ENCODE measurements at regions not wholly inside any gene's neighbourhood (a gene's known extent, or its start where the extent isn't known, plus 50 kb on each side); places are given as distances from the start of the nearest gene placed in this dataset.

GRCh38 chr6:164561656-164562055 lies 747.7 kb downstream of the C6orf118 start:
- no peak for FAIRE-seq

GRCh38 chr6:164554700-164555476 lies 754.5 kb downstream of the C6orf118 start:
- Mint-ChIP-seq H3K4me3 (ENCODE audit: unreplicated experiment) (no peak overlapping the region), H3K9me3 (ENCODE audit: unreplicated experiment) (no peaks in the 10 kb centered on the region), H3K36me3 (ENCODE audit: low read depth, unreplicated experiment) (no peaks in the 10 kb centered on the region), H3K4me1 (ENCODE audit: low read depth, unreplicated experiment) (peaks cover 4% of the 10 kb centered on the region), H3K27me3 (ENCODE audit: low read depth, unreplicated experiment) (no peaks in the 10 kb centered on the region), H3K27ac (ENCODE audit: unreplicated experiment) (no peak overlapping the region)
- Histone ChIP-seq H2AFZ (ENCODE audit: low read depth, low read length) (no peak overlapping the region), H4K20me1 (ENCODE audit: insufficient read depth, low read length) (no peaks in the 10 kb centered on the region), H3K27me3 (ENCODE audit: insufficient read depth, low read length) (no peaks in the 10 kb centered on the region), H3K4me3 (ENCODE audit: insufficient read depth, low read depth, low read length) (no peak overlapping the region), H3K27ac (ENCODE audit: low read depth, low read length) (no peak overlapping the region), H3K36me3 (ENCODE audit: insufficient read depth, low read length) (no peaks in the 10 kb centered on the region), H3K4me2 (ENCODE audit: low read length) (no peak overlapping the region), H3K9ac (ENCODE audit: low read length) (no peak overlapping the region), H3K9me3 (ENCODE audit: insufficient read depth, low read depth, low read length) (no peaks in the 10 kb centered on the region), H3K79me2 (ENCODE audit: insufficient read depth, low read length) (no peaks in the 10 kb centered on the region), H3K4me1 (ENCODE audit: insufficient read depth, low read length) (no peaks in the 10 kb centered on the region)
- no peak for TF ChIP-seq EZH2 (IDR thresholded peaks at IDR 0.05; ENCODE audit: insufficient read depth, low read length)
- DNase-seq (ENCODE audit: low read depth), result no peak
- no peak for FAIRE-seq

More at GRCh38 chr6:164561656-164562055, 747.7 kb downstream of the C6orf118 start:
- Mint-ChIP-seq H3K27ac (ENCODE audit: unreplicated experiment) (no peak overlapping the region), H3K36me3 (ENCODE audit: low read depth, unreplicated experiment) (no peaks in the 10 kb centered on the region), H3K4me1 (ENCODE audit: low read depth, unreplicated experiment) (no peaks in the 10 kb centered on the region), H3K4me3 (ENCODE audit: unreplicated experiment) (no peak overlapping the region), H3K9me3 (ENCODE audit: unreplicated experiment) (peaks cover 12% of the 10 kb centered on the region), H3K27me3 (ENCODE audit: low read depth, unreplicated experiment) (no peaks in the 10 kb centered on the region)
- H3K4me3 ChIP-seq (ENCODE audit: insufficient read depth, low read depth, low read length), result no peak overlapping the region
- H2AFZ ChIP-seq (ENCODE audit: low read depth, low read length), result no peak overlapping the region
- no peak overlapping the region for H3K4me2 ChIP-seq (ENCODE audit: low read length)
- H4K20me1 ChIP-seq (ENCODE audit: insufficient read depth, low read length), result no peaks in the 10 kb centered on the region
- H3K36me3 ChIP-seq (ENCODE audit: insufficient read depth, low read length), result no peaks in the 10 kb centered on the region
- DNase-seq (ENCODE audit: low read depth), result no peak
- H3K9ac ChIP-seq (ENCODE audit: low read length), result no peak overlapping the region
- TF ChIP-seq CTCF (IDR thresholded peaks at IDR 0.05; ENCODE audit: insufficient read depth, low read depth, low read length), result no peak
- no peak for TF ChIP-seq EZH2 (IDR thresholded peaks at IDR 0.05; ENCODE audit: insufficient read depth, low read length)
- no peak overlapping the region for H3K27ac ChIP-seq (ENCODE audit: low read depth, low read length)
- H3K4me1 ChIP-seq (ENCODE audit: insufficient read depth, low read length), result no peaks in the 10 kb centered on the region
- no peaks in the 10 kb centered on the region for H3K79me2 ChIP-seq (ENCODE audit: insufficient read depth, low read length)
- H3K27me3 ChIP-seq (ENCODE audit: insufficient read depth, low read length), result no peaks in the 10 kb centered on the region
- H3K9me3 ChIP-seq (ENCODE audit: insufficient read depth, low read depth, low read length), result no peaks in the 10 kb centered on the region

- no peak for DNase-seq (ENCODE audit: low read depth)
Observed at GRCh38 chr6:164554226-164554625, 755.2 kb downstream of the C6orf118 start.

More at GRCh38 chr6:164554226-164554625, 755.2 kb downstream of the C6orf118 start:
- H3K27ac ChIP-seq (ENCODE audit: low read depth, low read length), result no peak overlapping the region
- FAIRE-seq, result no peak
- H4K20me1 ChIP-seq (ENCODE audit: insufficient read depth, low read length), result no peaks in the 10 kb centered on the region
- H3K9ac ChIP-seq (ENCODE audit: low read length), result no peak overlapping the region
- H3K27me3 ChIP-seq (ENCODE audit: insufficient read depth, low read length), result no peaks in the 10 kb centered on the region
- Mint-ChIP-seq H3K27ac (ENCODE audit: unreplicated experiment) (no peak overlapping the region), H3K4me1 (ENCODE audit: low read depth, unreplicated experiment) (peaks cover 4% of the 10 kb centered on the region), H3K36me3 (ENCODE audit: low read depth, unreplicated experiment) (no peaks in the 10 kb centered on the region), H3K27me3 (ENCODE audit: low read depth, unreplicated experiment) (no peaks in the 10 kb centered on the region), H3K9me3 (ENCODE audit: unreplicated experiment) (no peaks in the 10 kb centered on the region), H3K4me3 (ENCODE audit: unreplicated experiment) (no peak overlapping the region)
- H3K9me3 ChIP-seq (ENCODE audit: insufficient read depth, low read depth, low read length), result no peaks in the 10 kb centered on the region
- H3K36me3 ChIP-seq (ENCODE audit: insufficient read depth, low read length), result no peaks in the 10 kb centered on the region
- no peak overlapping the region for H3K4me3 ChIP-seq (ENCODE audit: insufficient read depth, low read depth, low read length)
- H3K4me1 ChIP-seq (ENCODE audit: insufficient read depth, low read length), result no peaks in the 10 kb centered on the region
- H2AFZ ChIP-seq (ENCODE audit: low read depth, low read length), result no peak overlapping the region
- no peak overlapping the region for H3K4me2 ChIP-seq (ENCODE audit: low read length)
- TF ChIP-seq EZH2 (IDR thresholded peaks at IDR 0.05; ENCODE audit: insufficient read depth, low read length) (no peak), CTCF (IDR thresholded peaks at IDR 0.05; ENCODE audit: insufficient read depth, low read depth, low read length) (no peak)
- no peaks in the 10 kb centered on the region for H3K79me2 ChIP-seq (ENCODE audit: insufficient read depth, low read length)
